ENCODE measurements at regions not wholly inside any gene's neighbourhood (a gene's known extent, or its start where the extent isn't known, plus 50 kb on each side); places are given as distances from the start of the nearest gene placed in this dataset.

GRCh38 chr12:46101485-46101869 lies 111.1 kb upstream of the SCAF11 start:
- no peak for DNase-seq
- intact Hi-C loops (cut with DNase I; ENCODE audit: low total_unique reads), result no loop called here
- TF ChIP-seq CTCF (IDR thresholded peaks at IDR 0.05) (no peak), POLR2A (IDR thresholded peaks at IDR 0.05) (no peak)
- H3K27ac ChIP-seq, result no peak overlapping the region
- no peak overlapping the region for H3K4me3 ChIP-seq
- no peaks in the 10 kb centered on the region for H3K4me1 ChIP-seq
- H3K36me3 ChIP-seq, result no peaks in the 10 kb centered on the region
- no peaks in the 10 kb centered on the region for H3K9me3 ChIP-seq
- no peaks in the 10 kb centered on the region for H3K27me3 ChIP-seq

- no peak for DNase-seq
- intact Hi-C loops (cut with DNase I; ENCODE audit: low total_unique reads), result no loop called here
- H3K4me3 ChIP-seq, result no peak overlapping the region
- H3K27me3 ChIP-seq, result no peaks in the 10 kb centered on the region
- no peaks in the 10 kb centered on the region for H3K4me1 ChIP-seq
- no peak for TF ChIP-seq POLR2A (IDR thresholded peaks at IDR 0.05)
- no peak for TF ChIP-seq CTCF (IDR thresholded peaks at IDR 0.05)
- no peak overlapping the region for H3K27ac ChIP-seq
- H3K9me3 ChIP-seq, result no peaks in the 10 kb centered on the region
- H3K36me3 ChIP-seq, result no peaks in the 10 kb centered on the region
These were observed 110.4 kb upstream of the SCAF11 start for GRCh38 chr12:46100551-46101484.

GRCh38 chr12:46089414-46090162 lies 99.2 kb upstream of the SCAF11 start:
- H3K36me3 ChIP-seq, result no peaks in the 10 kb centered on the region
- no peaks in the 10 kb centered on the region for H3K27me3 ChIP-seq
- H3K4me3 ChIP-seq, result no peak overlapping the region
- H3K27ac ChIP-seq, result no peak overlapping the region
- intact Hi-C loops (cut with DNase I; ENCODE audit: low total_unique reads), result no loop called here
- DNase-seq, result no peak
- no peak for TF ChIP-seq POLR2A (IDR thresholded peaks at IDR 0.05)
- no peaks in the 10 kb centered on the region for H3K4me1 ChIP-seq
- no peaks in the 10 kb centered on the region for H3K9me3 ChIP-seq

- Histone ChIP-seq H3K4me1 (no peaks in the 10 kb centered on the region), H3K4me3 (no peak overlapping the region), H3K36me3 (no peaks in the 10 kb centered on the region), H3K27ac (no peak overlapping the region), H3K9me3 (no peaks in the 10 kb centered on the region), H3K27me3 (no peaks in the 10 kb centered on the region)
- DNase-seq, result no peak
- no peak for TF ChIP-seq CTCF (IDR thresholded peaks at IDR 0.05)
- no peak for TF ChIP-seq POLR2A (IDR thresholded peaks at IDR 0.05)
- intact Hi-C loops (cut with DNase I; ENCODE audit: low total_unique reads), result no loop called here
These were observed 97.6 kb upstream of the SCAF11 start for GRCh38 chr12:46087916-46088439.

- Histone ChIP-seq H3K36me3 (no peaks in the 10 kb centered on the region), H3K9me3 (no peaks in the 10 kb centered on the region), H3K4me3 (no peak overlapping the region), H3K27me3 (no peaks in the 10 kb centered on the region), H3K4me1 (no peaks in the 10 kb centered on the region), H3K27ac (no peak overlapping the region)
- no peak for DNase-seq
- TF ChIP-seq POLR2A (IDR thresholded peaks at IDR 0.05) (no peak), CTCF (IDR thresholded peaks at IDR 0.05) (no peak)
- intact Hi-C loops (cut with DNase I; ENCODE audit: low total_unique reads), result no loop called here
These were observed 94.6 kb upstream of the SCAF11 start for GRCh38 chr12:46084666-46085631.
